Retinal pigment epithelial cell (primary cell): ENCODE measurements at regions not wholly inside any gene's neighbourhood (a gene's known extent, or its start where the extent isn't known, plus 50 kb on each side); places are given as distances from the start of the nearest gene placed in this dataset.
A peak's percentile ranks its signal among the peaks of the same experiment; 100 is the strongest.

Experiments
- DNase-seq: peaks from one replicate; pipeline ENCODE4 v3.0.0-alpha.2; 2010; ENCODE audit warnings: low read depth
- H3K4me3 ChIP-seq: 2 replicates; pipeline ENCODE4 v1.5.1; 2011; ENCODE audit warnings: mild to moderate bottlenecking, low read length, control low read depth, moderate library complexity
- TF ChIP-seq, protein P1 (sequence below): conservative IDR thresholded peaks from 2 replicates; pipeline ENCODE4 v1.5.1; 2011; ENCODE audit warnings: low read depth, low read length, control low read depth, inconsistent platforms

DNA sequence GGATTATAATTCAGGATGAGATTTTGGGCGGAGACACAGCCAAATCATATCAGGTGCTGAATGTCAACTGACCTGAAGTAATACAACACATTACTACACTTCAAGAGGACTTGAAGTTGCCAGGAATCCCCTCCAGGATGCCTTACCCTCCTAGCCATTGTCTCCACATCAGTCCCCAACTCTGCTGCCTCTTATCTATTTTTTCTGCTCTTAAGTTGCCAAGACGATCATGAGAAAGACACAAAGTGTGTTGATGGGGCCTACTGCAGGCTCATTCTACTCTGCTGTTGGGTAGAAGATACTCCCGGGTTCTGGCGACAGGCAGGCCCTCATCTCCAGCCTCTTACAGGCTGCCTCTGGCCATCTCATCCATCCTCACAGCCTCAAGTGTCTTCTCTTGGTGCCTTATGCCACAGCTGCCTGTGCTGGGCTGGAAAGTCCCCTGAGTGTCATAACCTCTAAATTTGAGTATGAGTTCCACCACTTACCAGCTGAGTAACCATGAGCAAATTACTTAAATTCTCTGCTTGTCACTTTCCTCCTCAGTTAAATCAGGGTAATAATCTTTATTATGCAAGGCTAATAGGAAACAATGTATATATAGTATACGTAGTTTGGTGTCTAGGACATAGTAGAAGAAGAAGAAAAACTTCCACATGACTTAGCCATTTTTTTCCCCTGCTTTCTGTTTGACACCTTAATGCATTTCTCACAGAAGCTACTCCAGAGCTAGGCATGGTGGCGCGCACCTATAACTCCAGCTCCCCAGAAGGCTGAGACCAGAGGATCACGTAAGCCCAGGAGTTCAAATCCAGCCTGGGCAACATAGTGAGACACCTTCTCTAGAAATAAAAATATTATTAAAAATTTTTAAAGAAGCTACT lies 73.0 kb upstream of the SNX2 start:
- TF ChIP-seq, protein P1, sequence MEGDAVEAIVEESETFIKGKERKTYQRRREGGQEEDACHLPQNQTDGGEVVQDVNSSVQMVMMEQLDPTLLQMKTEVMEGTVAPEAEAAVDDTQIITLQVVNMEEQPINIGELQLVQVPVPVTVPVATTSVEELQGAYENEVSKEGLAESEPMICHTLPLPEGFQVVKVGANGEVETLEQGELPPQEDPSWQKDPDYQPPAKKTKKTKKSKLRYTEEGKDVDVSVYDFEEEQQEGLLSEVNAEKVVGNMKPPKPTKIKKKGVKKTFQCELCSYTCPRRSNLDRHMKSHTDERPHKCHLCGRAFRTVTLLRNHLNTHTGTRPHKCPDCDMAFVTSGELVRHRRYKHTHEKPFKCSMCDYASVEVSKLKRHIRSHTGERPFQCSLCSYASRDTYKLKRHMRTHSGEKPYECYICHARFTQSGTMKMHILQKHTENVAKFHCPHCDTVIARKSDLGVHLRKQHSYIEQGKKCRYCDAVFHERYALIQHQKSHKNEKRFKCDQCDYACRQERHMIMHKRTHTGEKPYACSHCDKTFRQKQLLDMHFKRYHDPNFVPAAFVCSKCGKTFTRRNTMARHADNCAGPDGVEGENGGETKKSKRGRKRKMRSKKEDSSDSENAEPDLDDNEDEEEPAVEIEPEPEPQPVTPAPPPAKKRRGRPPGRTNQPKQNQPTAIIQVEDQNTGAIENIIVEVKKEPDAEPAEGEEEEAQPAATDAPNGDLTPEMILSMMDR: no peak
- H3K4me3 ChIP-seq: no peak overlapping the region
- DNase-seq: no peak

DNA sequence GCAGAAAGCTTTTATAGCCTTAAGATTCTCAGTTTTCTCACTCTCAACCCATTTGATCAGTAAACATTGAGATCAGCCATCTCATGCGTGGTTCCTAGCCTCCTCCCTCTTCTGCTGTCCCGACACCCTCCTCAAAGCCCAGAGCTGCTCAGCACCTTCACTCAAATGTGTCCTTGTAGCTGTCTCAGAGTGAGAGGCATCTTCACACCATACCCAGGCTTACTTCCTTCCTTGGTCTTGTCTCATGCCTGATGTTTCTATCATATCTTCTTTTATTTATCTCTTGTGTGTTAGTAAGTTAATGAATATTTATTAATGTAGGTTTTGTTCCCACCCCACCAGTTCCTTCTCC lies 72.4 kb upstream of the SNX2 start:
- TF ChIP-seq, protein P1: no peak
- H3K4me3 ChIP-seq: no peak overlapping the region
- DNase-seq: no peak

DNA sequence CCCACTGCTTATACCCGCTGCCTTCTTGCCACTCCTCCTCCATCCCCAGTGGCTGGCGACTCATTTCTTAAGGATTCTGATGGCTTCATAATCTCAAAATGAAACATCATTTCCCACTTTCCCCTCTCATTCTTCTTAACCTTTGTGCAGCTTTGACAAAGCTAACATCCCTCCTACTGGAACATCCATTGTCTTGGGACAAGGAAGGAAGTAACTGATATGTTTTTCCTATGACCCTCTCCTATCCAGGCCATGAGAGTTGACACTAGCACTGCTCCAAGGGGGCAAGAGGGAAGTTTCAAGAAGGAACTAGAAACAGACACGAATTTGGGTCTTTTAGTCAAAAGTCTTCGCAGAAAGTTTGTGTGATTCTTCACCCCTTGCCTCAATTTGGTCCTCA lies 71.7 kb upstream of the SNX2 start:
- TF ChIP-seq, protein P1: no peak
- no peak overlapping the region for H3K4me3 ChIP-seq
- no peak for DNase-seq

DNA sequence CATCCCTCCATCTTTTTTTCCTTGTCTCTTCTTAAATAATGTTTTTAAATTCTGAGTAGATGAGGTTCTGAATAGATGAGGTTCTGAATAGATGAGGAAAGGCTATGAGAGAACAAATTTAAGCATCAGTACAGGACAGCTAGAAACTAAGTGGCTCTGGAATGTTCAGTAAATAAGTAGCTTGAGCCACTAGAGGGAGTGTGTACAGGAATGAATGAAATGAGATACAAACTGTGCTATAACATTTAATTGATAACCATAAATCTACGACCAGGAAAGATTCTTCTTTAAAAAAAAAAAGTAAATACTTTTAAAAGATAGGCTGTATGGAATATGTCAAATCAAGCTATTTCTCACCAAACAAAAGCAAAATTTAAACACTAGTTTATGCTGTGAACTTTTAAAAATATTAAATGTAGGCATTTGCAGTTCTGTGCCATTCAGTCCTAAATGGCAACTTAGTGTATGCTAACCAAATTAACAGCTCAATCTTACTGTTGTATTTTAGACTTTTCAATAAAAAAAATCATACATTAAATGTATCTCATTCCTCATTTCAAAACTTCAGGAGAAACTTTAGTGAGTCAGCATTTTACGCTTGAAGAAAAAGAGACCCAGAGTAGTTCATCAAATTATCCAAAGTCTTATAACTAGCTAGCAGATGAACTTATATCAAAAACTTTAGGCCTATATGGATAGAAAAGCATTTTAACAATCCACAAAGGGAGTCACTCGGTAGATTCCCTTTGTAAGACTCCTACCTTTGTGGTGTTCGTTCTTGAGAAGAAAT lies 70.4 kb upstream of the SNX2 start:
- TF ChIP-seq, protein P1: peak; percentile 71
- no peak overlapping the region for H3K4me3 ChIP-seq
- DNase-seq: peak; percentile 18

DNA sequence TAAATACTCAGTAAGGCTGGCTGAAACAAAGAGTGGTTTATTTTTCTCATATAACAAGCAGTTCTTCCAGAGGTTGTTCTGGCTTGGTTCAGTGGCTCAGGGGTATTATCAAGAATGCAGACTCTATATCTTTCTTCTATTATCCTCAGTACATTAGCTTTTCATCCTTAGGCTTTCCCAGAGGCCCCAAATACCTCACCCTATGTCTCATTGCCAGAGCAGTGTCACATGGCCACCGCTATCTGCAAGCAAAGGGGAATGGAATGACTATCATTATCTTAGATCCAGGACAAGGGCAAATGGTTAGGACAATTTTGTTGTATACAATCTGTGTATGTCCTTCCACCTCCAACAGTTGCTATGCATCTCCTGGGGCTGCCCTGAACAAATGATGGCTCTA lies 69.0 kb upstream of the SNX2 start:
- DNase-seq: no peak
- H3K4me3 ChIP-seq: no peak overlapping the region
- TF ChIP-seq, protein P1: no peak

DNA sequence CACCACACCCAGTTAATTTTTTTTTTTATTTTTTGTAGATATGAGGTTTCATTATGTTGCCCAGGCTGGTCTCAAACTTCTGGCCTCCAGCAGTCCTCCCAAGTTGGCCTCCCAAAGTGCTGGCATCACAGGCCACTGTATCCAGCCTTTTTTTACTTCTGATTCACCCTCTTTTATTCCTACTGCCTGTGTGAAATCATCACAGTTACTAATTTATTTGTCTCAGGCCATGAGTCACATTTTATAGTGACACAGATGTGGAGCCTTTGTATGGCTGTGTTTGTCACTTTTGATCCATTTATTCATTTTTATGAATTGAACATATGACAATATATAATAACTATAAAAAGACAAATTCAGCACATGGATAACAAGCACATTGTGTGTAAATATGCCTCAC lies 67.1 kb upstream of the SNX2 start:
- TF ChIP-seq, protein P1: no peak
- H3K4me3 ChIP-seq: no peak overlapping the region
- no peak for DNase-seq

DNA sequence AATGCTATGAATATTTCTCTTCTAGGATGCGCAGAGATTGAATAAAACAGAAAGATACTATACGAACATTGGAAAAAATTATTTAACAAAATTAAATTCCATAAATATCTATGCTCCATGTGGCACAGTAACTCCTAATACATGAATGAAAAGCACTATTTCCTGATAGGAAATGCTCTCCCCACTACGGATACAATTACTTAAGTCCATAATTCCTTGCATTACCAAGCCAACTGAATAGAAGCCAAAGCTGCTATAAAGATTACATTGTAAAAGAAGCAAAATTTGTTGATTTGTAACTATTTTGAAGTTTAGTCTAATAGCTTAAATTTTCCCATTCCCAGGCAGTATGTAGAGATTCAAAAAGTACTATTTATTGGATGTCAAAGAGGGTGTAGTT lies 61.8 kb upstream of the SNX2 start:
- H3K4me3 ChIP-seq: no peak overlapping the region
- no peak for DNase-seq
- TF ChIP-seq, protein P1: no peak
